ENCODE measurements at regions not wholly inside any gene's neighbourhood (a gene's known extent, or its start where the extent isn't known, plus 50 kb on each side); places are given as distances from the start of the nearest gene placed in this dataset.

DNA sequence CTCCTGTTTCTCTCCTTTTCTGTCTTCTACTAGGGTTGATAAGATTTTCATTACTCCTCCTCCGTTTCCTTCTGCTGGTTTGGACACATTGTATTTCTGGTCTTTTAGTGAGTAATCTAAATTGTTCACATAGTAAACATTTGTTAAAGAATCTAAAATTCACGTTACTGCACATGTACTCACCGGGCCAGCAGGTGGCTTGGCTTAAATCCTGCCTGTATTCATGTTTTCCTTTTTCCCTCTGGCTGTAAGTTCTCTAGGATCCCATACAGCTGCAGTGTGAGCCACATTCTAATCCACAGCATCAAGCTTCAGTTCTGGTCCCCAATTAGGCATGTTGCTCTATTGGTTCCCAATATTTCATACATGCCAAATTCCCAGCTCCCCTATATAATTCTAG lies 958.3 kb downstream of the ADGRL2 start:
- TF ChIP-seq, protein P1, sequence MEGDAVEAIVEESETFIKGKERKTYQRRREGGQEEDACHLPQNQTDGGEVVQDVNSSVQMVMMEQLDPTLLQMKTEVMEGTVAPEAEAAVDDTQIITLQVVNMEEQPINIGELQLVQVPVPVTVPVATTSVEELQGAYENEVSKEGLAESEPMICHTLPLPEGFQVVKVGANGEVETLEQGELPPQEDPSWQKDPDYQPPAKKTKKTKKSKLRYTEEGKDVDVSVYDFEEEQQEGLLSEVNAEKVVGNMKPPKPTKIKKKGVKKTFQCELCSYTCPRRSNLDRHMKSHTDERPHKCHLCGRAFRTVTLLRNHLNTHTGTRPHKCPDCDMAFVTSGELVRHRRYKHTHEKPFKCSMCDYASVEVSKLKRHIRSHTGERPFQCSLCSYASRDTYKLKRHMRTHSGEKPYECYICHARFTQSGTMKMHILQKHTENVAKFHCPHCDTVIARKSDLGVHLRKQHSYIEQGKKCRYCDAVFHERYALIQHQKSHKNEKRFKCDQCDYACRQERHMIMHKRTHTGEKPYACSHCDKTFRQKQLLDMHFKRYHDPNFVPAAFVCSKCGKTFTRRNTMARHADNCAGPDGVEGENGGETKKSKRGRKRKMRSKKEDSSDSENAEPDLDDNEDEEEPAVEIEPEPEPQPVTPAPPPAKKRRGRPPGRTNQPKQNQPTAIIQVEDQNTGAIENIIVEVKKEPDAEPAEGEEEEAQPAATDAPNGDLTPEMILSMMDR (IDR thresholded peaks at IDR 0.05) = no peak
- no peak for TF ChIP-seq POLR2A (IDR thresholded peaks at IDR 0.05)
